HG03097 (cell line): ENCODE measurements at regions not wholly inside any gene's neighbourhood (a gene's known extent, or its start where the extent isn't known, plus 50 kb on each side); places are given as distances from the start of the nearest gene placed in this dataset.
"Not testable (repeated sequence)": the region's sequence is repeated elsewhere in the genome, so short reads cannot be mapped to it uniquely, and the experiment has no call there.

Experiments
- ATAC-seq: cut with Tn5 transposase; IDR thresholded peaks from one replicate; pipeline ENCODE4 v1.9.1; 2021; ENCODE audit not compliant: unreplicated experiment, low FRiP score

DNA sequence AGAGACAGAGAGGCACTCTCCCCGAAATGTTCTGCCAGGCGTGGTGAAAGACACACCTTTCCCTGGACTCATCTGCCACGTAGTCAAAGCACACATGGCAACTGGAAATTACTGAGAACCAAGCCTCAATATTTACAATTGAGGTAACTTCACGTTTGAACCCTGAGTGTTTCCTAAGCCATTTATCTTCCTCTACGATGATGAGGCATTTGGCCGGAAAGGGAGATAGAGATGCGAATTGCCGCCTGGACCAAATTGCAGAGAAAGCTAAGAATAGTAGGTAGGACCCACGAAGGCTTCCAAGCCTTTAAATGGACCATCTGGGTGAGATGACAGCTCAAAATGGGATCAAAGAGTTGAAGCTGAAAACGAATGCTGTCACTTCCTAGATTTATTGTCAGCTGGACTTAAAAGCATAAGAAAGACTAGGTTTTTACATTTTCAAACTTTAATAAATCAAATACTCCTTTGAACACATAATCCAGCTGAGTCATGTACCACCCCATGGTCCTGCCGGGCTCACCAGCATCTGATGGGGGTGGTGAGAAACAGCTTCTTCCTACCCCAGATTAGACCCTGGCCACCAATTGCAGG, 135.6 kb upstream of the LYZL2 start:
- ATAC-seq = no peak

- ATAC-seq = no peak
Measured at GRCh38 chr10:30763918-30764317, 134.4 kb upstream of the LYZL2 start.

- no peak for ATAC-seq
Measured at GRCh38 chr10:30762620-30763019, 133.1 kb upstream of the LYZL2 start.

DNA sequence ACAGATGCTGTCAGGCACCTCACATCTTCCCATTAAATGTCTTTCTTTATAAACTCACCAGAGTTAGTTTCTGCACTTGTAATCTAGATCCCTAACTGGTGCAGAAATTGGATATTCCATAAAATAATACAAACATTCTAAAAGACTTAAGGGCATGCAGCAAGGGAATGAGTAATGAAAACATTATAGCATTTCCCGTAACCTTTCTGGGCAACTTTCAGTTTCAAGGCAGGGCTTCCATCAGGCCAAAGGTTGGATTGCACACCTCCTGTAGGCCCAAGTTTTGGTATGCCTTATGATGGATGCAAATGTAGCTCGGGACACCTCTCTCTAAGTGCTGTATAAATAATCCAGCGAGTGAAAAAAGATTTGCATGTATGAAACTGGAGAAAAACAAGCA, 129.9 kb upstream of the LYZL2 start:
- no peak for ATAC-seq

- ATAC-seq = no peak
Measured at GRCh38 chr10:30758338-30758737, 128.8 kb upstream of the LYZL2 start.

- ATAC-seq = no peak
Measured at GRCh38 chr10:30756896-30757295, 127.3 kb upstream of the LYZL2 start.

- ATAC-seq = no peak
Measured at GRCh38 chr10:30756151-30756550, 126.6 kb upstream of the LYZL2 start.

- ATAC-seq = no peak
Measured at GRCh38 chr10:30755441-30755953, 125.9 kb upstream of the LYZL2 start.

- no peak for ATAC-seq
Measured at GRCh38 chr10:30752481-30752881, 122.9 kb upstream of the LYZL2 start.

- no peak for ATAC-seq
Measured at GRCh38 chr10:30751678-30752331, 122.3 kb upstream of the LYZL2 start.

DNA sequence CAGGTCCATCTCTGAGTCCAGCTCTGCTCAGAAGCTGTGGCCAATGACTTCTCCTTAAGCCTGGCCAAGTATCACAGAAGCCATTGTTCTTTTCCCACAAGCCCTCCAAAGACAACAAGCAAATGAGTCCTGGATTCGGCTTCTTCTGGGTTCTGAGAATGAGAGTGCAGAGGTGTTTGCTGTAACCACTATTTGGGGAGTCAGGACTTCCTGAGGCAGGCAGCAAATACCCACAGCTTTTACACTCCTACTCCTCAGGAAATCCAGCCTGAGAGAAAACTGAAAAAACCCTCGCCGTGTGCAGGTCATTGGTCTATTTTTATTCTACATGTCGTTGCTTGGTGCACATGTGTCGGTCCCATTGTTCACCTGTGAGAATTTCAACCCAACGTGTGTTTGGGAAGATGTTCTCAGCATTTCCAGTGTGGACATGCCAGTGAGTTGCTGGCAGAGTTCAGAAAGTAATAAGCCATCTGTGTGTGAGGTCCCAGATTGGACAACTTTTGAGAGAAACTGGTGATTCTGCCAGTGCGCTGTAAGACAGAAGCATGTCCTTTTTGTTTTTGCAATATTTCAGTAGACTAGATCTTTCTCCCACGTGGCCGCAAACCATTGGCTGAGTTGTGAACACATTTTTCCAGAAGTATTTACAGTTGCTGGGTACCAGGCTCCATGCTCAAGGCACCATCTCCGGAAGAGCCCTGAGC, 121.6 kb upstream of the LYZL2 start:
- no peak for ATAC-seq

- no peak for ATAC-seq
Measured at GRCh38 chr10:30749385-30749784, 119.8 kb upstream of the LYZL2 start.

- no peak for ATAC-seq
Measured at GRCh38 chr10:30748152-30748973, 118.8 kb upstream of the LYZL2 start.

DNA sequence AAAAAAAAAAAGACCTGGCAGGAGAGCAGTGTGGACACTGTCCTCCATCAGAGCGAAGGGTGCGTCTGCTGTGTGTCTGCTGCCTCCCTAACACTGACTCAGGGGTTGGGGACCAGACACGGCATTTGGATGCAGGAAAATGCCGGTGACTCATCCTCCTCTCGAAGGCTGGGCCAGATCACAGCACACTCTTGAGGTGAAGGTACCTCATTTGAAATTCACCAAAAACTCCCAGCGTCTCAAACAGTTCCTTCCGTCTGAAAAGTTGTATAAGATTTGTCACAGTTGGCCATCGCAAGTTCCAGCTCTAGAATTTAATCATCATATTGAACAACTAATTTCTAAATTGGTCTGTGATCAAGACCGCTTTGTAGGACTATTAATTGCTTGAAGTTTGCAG, 118.1 kb upstream of the LYZL2 start:
- ATAC-seq = no peak

DNA sequence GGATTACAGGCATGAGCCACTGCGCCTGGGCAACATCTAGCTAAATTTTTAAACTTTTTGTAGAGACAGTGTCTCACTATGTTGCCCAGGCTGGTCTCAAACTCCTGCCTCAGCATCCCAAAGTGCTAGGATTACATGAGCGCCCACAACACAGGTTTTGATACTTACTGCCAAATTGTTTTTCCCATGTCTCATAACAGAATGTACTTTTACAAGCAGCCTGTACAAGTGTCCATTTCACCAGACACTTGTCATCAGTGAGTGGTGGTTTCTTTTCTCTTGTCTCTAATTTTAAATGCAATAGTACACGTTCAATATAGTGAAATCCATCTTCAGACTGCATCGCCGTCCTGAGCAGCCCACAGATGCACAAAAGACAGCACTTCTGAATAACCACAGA, 116.4 kb upstream of the LYZL2 start:
- no peak for ATAC-seq

- no peak for ATAC-seq
Measured at GRCh38 chr10:30744106-30744505, 114.6 kb upstream of the LYZL2 start.

DNA sequence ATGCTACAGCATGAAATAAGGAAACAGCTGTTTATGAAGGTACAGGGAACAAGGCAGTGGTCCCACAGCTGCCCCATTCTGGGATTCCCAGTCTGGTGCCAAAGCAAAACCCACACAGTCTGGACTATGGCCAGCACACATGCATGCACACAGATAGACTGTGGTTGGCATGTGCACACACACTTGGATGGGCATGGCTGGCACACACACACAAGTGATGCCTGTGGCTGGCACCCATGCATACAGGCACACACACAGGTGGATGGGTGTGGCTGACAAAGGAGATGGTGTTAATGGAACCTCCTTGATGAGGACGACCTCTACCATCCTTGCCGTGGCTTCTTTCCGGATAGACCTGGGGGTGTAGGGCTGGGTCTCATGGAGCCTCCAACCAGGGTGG, 114.0 kb upstream of the LYZL2 start:
- ATAC-seq = no peak

- peak; percentile 79 for ATAC-seq
Measured at GRCh38 chr10:30742471-30742870, 112.9 kb upstream of the LYZL2 start.

DNA sequence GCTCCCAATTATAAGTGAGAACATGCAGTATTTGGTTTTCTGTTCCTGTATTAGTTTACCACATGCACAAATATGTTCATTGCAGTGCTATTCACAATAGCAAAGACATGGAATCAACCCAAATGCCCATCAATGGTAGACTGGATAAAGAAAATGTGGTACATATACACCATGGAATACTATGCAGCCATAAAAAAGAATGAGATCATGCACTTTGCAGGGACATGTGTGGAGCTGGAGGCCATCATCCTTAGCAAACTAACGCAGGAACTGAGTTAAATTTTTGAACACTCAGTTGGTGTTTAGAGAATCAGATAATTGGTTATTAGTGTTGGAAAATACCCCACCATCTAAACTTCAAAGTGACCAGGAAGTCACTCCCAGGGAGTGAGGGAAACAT, 111.2 kb upstream of the LYZL2 start:
- ATAC-seq = not testable (repeated sequence)

GRCh38 chr10:30738416-30738815, 108.9 kb upstream of the LYZL2 start:
- no peak for ATAC-seq

DNA sequence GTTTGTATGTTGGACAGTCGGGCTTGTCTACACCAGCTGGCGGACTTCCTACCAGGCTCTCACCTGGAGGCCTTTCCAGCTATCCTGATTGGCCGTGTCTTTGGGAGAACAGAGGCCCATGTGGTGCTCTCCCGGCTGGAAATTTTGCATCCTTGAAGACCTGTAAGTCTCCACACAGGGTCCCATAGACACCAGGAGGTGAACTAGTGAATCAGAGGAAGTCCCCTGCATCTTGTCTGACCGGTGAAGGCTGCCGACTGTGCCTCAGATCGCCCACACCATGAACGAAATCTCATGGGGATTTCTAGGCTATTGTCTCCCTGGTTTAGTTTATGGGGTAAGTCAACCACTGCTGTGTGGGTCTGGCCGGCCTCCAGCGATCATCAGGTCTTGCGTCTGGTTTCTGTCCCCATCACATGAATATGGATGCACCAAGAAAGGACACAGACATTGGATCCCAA, 108.4 kb upstream of the LYZL2 start:
- no peak for ATAC-seq
